CD14-positive monocyte (primary cell): ENCODE measurements at regions not wholly inside any gene's neighbourhood (a gene's known extent, or its start where the extent isn't known, plus 50 kb on each side); places are given as distances from the start of the nearest gene placed in this dataset.

Experiments used
- DNase-seq, 3 donors: peaks; one replicate each; pipeline ENCODE4 v3.0.0-alpha.2; 2011 to 2022
- H2AFZ ChIP-seq: 2 replicates; pipeline ENCODE4 v1.6.0; 2012; ENCODE audit warnings: mild to moderate bottlenecking, low read depth, low read length, inconsistent platforms; ENCODE audit not compliant: insufficient read depth, poor library complexity, severe bottlenecking
- H3K27ac ChIP-seq, 2 donors: 1 replicate in 1 of 2; 2 replicates in 1 of 2; pipeline ENCODE4 v1.5.1; 2012 to 2013; ENCODE audit warnings: low read length in 2 of 2, control low read depth in 1 of 2, inconsistent platforms in 1 of 2, low read depth in 1 of 2, mild to moderate bottlenecking in 1 of 2
- H3K27me3 ChIP-seq, 2 donors: one replicate each; pipeline versions ENCODE4 v1.6.0 to v1.6.1; 2011 to 2013; ENCODE audit warnings: low read length in 2 of 2; ENCODE audit not compliant: control insufficient read depth in 2 of 2, insufficient read depth in 2 of 2
- H3K36me3 ChIP-seq, 2 donors: replicated peaks in 1 of 2; 1 replicate in 1 of 2; 2 replicates in 1 of 2; pipeline versions ENCODE4 v1.5.1 to v1.6.1; 2012 to 2013; ENCODE audit warnings: low read length in 2 of 2, control low read depth in 1 of 2, inconsistent platforms in 1 of 2, mild to moderate bottlenecking in 1 of 2; ENCODE audit not compliant: insufficient read depth in 2 of 2, control insufficient read depth in 1 of 2
- H3K4me1 ChIP-seq, 2 donors: 1 replicate in 1 of 2; 2 replicates in 1 of 2; pipeline versions ENCODE4 v1.5.1 to v1.6.1; 2012 to 2013; ENCODE audit warnings: low read length in 2 of 2, control low read depth in 1 of 2, inconsistent platforms in 1 of 2, mild to moderate bottlenecking in 1 of 2, moderate library complexity in 1 of 2; ENCODE audit not compliant: insufficient read depth in 2 of 2, control insufficient read depth in 1 of 2
- H3K4me2 ChIP-seq: replicated peaks from 2 replicates; pipeline ENCODE3; 2012; ENCODE audit warnings: low read length, moderate library complexity, mild to moderate bottlenecking; ENCODE audit not compliant: poor library complexity, severe bottlenecking; ENCODE audit errors: extremely low read depth
- H3K4me3 ChIP-seq, 3 experiments: fragments of 200-600 bp in 1 of 3; sonication (generic) in 1 of 3; replicated peaks in 1 of 3; 1 replicate in 2 of 3; 2 replicates in 1 of 3; pipeline ENCODE4 v1.5.1; 2011 to 2013; ENCODE audit warnings: low read length in 3 of 3, mild to moderate bottlenecking in 3 of 3, control low read depth in 2 of 3, low read depth in 2 of 3, inconsistent platforms in 1 of 3, moderate library complexity in 1 of 3
- H3K79me2 ChIP-seq: 2 replicates; pipeline ENCODE4 v1.6.0; 2012; ENCODE audit warnings: mild to moderate bottlenecking, control low read depth, inconsistent platforms, low read length, moderate library complexity; ENCODE audit not compliant: insufficient read depth
- H3K9ac ChIP-seq: 2 replicates; pipeline ENCODE4 v1.6.0; 2017; ENCODE audit warnings: low read length, mild to moderate bottlenecking; ENCODE audit not compliant: insufficient read depth, poor library complexity, severe bottlenecking
- H3K9me3 ChIP-seq, 2 donors: replicated peaks in 1 of 2; 1 replicate in 1 of 2; 2 replicates in 1 of 2; pipeline versions ENCODE4 v1.5.1 to v1.6.1; 2012 to 2013; ENCODE audit warnings: low read length in 2 of 2, control low read depth in 1 of 2; ENCODE audit not compliant: control insufficient read depth in 1 of 2, insufficient read depth in 1 of 2
- H4K20me1 ChIP-seq: 2 replicates; pipeline ENCODE4 v1.6.0; 2012; ENCODE audit warnings: mild to moderate bottlenecking, low read length, control low read depth, moderate library complexity; ENCODE audit not compliant: insufficient read depth
- H3K27ac Mint-ChIP-seq, 7 donors: one replicate each; pipeline ENCODE4 v1.8.0; 2020; ENCODE audit warnings: mild to moderate bottlenecking in 7 of 7, mixed read lengths in 7 of 7, moderate library complexity in 6 of 7, inconsistent platforms in 2 of 7
- H3K27me3 Mint-ChIP-seq, 3 donors: one replicate each; pipeline ENCODE4 v1.8.0; 2021 to 2022; ENCODE audit warnings: low read depth in 3 of 3, mild to moderate bottlenecking in 3 of 3, mixed read lengths in 3 of 3, moderate library complexity in 3 of 3, inconsistent platforms in 1 of 3
- H3K36me3 Mint-ChIP-seq, 2 donors: one replicate each; pipeline ENCODE4 v1.8.0; 2020; ENCODE audit warnings: mixed read lengths in 2 of 2, inconsistent platforms in 1 of 2, mild to moderate bottlenecking in 1 of 2
- H3K4me1 Mint-ChIP-seq: one replicate; pipeline ENCODE4 v1.8.0; 2020; ENCODE audit warnings: mild to moderate bottlenecking, mixed read lengths
- H3K4me3 Mint-ChIP-seq, 2 donors: one replicate each; pipeline ENCODE4 v1.8.0; 2020; ENCODE audit warnings: mild to moderate bottlenecking in 2 of 2, mixed read lengths in 2 of 2, moderate library complexity in 1 of 2
- H3K9me3 Mint-ChIP-seq, 7 donors: one replicate each; pipeline ENCODE4 v1.8.0; 2020 to 2022; ENCODE audit warnings: mixed read lengths in 7 of 7, mild to moderate bottlenecking in 6 of 7, moderate library complexity in 6 of 7, inconsistent platforms in 2 of 7
- WGBS: methylation state at CpG from one replicate; pipeline ENCODE4 v1.1.5; 2013; ENCODE audit warnings: missing lambda C conversion rate; ENCODE audit not compliant: insufficient coverage; 5-methylcytosine and 5-hydroxymethylcytosine counted together
- intact Hi-C, 2 donors: fragments of 100-400 bp; cut with micrococcal nuclease; formaldehyde crosslinking; loops; one replicate each; pipeline versions ENCODE4 v1.15.0 to v1.15.1; 2023
- TF ChIP-seq, protein P1 (sequence below): fragments of 200-600 bp; IDR thresholded peaks from one replicate; pipeline ENCODE4 v1.8.0; 2022; ENCODE audit warnings: antibody characterized with exemption, mild to moderate bottlenecking

DNA sequence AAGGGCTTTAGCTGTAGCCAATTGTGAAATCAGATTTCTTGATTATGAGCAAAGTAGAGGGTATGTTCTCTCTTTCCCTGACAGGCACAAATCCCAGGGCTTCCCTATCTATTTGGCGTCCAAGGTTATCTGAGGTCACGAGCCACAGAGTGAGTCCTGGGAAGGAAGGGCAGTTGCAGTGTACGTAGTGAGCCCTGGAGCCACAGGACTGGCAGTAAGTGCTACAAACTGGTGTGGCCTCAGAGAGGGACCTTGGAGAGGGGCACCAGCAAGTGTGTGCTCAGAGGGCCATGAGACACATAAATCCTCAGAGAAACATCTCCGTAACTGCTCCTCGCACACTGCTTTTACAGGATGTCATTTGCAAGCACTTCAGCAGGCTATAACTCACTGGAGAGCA lies 115.5 kb upstream of the SH3BP4 start:
- H2AFZ ChIP-seq = no peak overlapping the region
- Mint-ChIP-seq H3K27ac (no peak overlapping the region), H3K36me3 (no peaks in the 10 kb centered on the region), H3K9me3 (peaks cover 0 to 3% (median 0%) of the 10 kb centered on the region in 7 donors), H3K4me3 (no peak overlapping the region), H3K4me1 (no peaks in the 10 kb centered on the region), H3K27me3 (peaks cover 1 to 3% (median 2%) of the 10 kb centered on the region in 3 donors)
- no peaks in the 10 kb centered on the region for H3K27me3 ChIP-seq
- no peaks in the 10 kb centered on the region for H3K36me3 ChIP-seq
- H3K9me3 ChIP-seq = no peaks in the 10 kb centered on the region
- no peak overlapping the region for H3K4me2 ChIP-seq
- H3K4me3 ChIP-seq = no peak overlapping the region
- no peaks in the 10 kb centered on the region for H3K4me1 ChIP-seq
- H3K27ac ChIP-seq = no peak overlapping the region
- no peaks in the 10 kb centered on the region for H4K20me1 ChIP-seq
- 50% methylated on average over 2 of the region's 5 CpGs for WGBS
- H3K79me2 ChIP-seq = no peaks in the 10 kb centered on the region
- no peak overlapping the region for H3K9ac ChIP-seq
- no peak for DNase-seq
- TF ChIP-seq, protein P1, sequence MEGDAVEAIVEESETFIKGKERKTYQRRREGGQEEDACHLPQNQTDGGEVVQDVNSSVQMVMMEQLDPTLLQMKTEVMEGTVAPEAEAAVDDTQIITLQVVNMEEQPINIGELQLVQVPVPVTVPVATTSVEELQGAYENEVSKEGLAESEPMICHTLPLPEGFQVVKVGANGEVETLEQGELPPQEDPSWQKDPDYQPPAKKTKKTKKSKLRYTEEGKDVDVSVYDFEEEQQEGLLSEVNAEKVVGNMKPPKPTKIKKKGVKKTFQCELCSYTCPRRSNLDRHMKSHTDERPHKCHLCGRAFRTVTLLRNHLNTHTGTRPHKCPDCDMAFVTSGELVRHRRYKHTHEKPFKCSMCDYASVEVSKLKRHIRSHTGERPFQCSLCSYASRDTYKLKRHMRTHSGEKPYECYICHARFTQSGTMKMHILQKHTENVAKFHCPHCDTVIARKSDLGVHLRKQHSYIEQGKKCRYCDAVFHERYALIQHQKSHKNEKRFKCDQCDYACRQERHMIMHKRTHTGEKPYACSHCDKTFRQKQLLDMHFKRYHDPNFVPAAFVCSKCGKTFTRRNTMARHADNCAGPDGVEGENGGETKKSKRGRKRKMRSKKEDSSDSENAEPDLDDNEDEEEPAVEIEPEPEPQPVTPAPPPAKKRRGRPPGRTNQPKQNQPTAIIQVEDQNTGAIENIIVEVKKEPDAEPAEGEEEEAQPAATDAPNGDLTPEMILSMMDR = no peak
- intact Hi-C loops = no loop called here

DNA sequence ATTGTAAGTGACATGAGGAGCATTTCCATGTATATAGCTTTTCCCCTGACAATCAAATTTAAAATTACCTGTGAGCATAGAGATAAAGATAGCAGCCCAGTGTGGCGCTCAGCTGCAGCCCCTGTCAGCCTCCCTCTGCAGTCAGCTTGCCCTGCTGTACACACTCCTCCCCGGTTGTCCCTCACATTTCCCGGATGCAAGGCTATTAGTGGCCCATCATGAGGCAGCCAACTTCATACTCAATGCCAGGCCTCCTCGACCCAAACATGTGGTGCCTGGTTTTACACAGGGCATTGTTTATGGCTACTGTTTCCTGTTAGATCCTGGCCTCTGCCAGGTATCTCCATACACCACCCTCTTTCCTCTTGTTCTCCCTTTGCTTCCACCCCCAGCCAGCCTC lies 116.1 kb upstream of the SH3BP4 start:
- TF ChIP-seq, protein P1 = no peak
- H3K36me3 Mint-ChIP-seq = no peaks in the 10 kb centered on the region
- intact Hi-C loops = no loop called here

More for the DNA sequence above, 116.1 kb upstream of the SH3BP4 start:
- H3K79me2 ChIP-seq = no peaks in the 10 kb centered on the region
- H3K9me3 ChIP-seq = no peaks in the 10 kb centered on the region
- H3K27ac ChIP-seq = no peak overlapping the region
- Mint-ChIP-seq H3K4me3 (no peak overlapping the region), H3K27ac (no peak overlapping the region), H3K4me1 (no peaks in the 10 kb centered on the region), H3K27me3 (peaks cover 1 to 3% (median 2%) of the 10 kb centered on the region in 3 donors), H3K9me3 (peaks cover 0 to 3% (median 1%) of the 10 kb centered on the region in 7 donors)
- H3K4me2 ChIP-seq = no peak overlapping the region
- DNase-seq = no peak
- no peaks in the 10 kb centered on the region for H3K36me3 ChIP-seq
- H2AFZ ChIP-seq = no peak overlapping the region
- no peaks in the 10 kb centered on the region for H4K20me1 ChIP-seq
- H3K9ac ChIP-seq = no peak overlapping the region
- no peak overlapping the region for H3K4me3 ChIP-seq
- no peaks in the 10 kb centered on the region for H3K4me1 ChIP-seq
- H3K27me3 ChIP-seq = no peaks in the 10 kb centered on the region
- 89% methylated on average over 4 of the region's 4 CpGs for WGBS
